HS-27A (cell line): ENCODE measurements at regions not wholly inside any gene's neighbourhood (a gene's known extent, or its start where the extent isn't known, plus 50 kb on each side); places are given as distances from the start of the nearest gene placed in this dataset.
A peak's percentile ranks its signal among the peaks of the same experiment; 100 is the strongest.

Experiments used
- DNase-seq: peaks from one replicate; pipeline ENCODE4 v3.0.0-alpha.2; 2012; ENCODE audit warnings: low read depth, missing footprints

DNA sequence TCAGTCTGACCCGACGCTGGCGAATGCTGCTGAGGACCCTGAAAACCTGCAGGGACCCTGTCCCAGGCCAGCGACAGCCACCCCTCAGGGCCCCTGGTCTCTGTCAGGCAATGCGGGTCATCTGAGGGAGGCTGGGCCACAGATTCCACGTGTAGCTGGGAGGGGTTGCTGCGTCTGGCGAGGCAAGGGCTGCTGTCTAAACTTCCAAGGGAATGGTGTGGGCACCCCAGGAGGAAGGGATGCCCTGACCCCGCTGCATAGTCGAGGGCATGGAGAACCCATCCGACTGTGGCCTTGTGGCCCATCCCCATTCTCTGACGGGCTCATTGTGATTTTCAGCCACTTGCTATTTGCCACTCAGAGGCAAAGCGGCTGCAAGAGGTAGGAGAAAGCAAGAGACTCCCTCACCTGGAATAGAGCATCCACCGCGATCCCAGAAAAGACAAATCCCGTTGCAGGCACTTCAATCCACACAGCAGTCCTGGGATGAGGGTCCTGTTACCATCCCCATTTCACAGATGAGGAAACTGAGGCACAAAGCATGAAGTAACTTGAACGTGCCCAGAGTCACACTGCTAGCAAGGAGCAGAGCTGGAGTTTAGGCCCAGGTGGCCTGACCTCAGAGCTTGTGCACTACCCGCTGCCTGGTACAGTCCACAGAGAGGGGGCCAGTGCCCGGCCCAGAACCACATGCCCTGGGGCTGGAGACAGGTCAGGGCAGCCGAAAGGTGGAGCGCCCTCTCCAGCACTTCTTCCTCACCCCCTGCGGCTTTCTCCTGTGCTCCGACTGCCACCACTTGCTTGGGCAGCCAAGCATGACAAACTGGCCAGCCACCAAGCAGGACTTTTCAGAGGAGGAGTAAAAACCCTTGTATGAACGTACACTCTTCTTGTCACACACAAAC lies 163.8 kb upstream of the KLF14 start:
- DNase-seq: no peak

DNA sequence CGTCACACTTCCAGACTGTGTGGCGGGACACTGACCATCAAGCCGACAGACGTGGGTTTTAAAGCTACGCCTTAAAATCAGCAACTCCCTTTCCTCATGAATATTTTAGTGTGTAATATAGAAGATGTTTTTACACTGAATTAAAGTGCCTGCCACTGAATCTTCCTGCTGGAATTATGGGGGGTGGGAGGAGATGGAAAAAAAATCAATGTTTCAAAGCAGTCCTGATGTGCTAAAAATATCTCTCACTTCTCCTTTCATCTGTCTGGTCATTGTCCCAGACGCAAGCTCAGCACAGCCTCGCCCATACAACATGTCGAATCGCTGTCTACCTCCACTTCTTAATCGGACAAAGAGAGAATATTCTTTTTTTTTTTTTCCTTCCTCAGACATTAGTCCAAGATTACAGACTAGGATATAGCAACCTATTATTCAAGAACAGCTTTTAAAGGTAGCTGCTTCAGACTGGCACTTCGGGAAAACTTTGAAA lies 165.1 kb upstream of the KLF14 start:
- DNase-seq: no peak

DNA sequence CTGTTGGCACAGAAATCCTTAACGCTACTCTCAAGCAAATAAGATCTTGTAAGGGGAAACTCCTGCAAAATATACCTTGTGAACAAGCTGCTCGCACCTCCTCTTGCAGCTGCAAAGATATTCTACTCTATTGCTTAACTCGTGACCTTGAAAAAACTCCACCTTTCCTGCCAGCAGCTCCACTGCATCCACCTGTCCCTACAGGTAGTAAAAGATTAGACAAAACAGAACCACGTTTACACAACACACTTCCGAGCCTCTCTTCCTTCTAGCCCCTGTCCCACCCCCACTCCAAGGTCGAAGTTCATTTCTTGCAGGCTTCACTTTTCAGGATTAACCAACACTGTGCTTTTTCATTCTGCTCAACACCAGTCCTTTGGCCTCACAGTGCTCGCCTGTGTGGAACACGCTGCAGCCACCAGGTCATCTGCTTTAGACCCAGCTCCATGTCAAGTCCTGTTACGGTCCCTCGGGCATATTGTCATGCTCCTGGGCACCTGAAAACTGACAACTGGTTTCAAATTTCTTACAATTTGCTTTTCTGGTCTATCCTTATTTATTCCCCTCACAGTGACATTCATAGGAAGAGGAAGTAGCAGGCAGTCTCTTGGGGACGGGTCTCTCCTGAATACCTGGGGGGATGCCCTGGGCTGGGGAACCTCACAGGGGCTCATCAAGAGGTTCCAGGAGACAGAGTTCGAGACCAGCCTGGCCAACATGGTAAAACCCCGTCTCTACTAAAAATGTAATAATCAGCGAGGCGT lies 165.8 kb upstream of the KLF14 start:
- no peak for DNase-seq

DNA sequence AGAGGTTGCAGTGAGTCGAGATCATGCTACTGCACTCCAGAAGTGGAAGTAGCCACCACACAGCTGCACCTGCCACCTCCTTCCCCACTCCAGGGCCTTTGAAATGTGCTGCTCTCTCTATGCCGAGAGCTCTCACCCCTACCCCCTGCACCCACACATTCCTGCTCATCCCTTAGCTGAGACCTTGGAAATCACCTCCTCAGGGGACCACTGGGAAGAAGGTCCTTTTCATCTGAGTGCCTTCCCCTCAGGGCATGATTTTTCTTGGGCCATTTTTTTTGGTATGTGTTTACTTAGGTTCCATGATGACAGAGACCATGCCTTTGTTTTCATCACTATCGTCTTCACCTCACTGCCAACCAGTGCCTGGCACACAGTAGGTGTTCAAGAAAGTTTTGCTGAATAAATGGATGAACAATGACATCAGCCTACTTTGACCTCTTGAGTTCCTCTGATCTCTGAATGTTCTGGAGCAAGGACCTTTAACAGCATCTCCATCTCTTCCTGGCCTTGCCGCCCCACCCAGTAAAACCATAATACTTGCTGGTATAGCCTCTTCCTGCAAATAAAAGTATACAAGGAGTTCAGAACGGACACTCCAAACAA lies 166.6 kb upstream of the KLF14 start:
- no peak for DNase-seq

DNA sequence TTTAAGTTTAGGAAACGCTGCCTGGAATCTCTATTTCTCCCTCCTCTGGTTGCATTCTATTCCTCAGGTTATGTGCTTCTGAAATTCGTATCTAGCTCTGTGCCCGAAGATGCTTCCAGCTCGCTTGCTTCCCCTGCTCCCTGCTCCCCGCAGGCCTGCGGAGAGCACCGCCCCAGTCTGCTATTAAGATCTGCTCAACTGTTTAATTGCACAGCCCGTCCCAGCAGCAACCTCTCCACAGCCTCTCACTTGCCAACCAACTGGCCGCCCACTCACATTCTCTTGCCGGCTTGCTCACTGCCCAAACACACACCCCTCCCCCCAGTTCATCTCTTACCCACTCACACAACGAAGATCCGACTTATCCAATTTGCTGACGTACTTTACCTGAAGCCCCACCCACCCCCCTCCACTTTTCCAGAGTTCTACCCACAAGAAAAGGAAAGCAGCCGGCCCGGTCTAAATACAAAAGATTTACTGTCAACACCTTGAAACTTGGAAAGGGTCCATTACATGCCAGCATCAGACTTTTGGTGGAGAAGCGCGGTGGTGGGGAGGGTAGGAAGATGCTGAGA lies 167.3 kb upstream of the KLF14 start:
- DNase-seq: no peak

DNA sequence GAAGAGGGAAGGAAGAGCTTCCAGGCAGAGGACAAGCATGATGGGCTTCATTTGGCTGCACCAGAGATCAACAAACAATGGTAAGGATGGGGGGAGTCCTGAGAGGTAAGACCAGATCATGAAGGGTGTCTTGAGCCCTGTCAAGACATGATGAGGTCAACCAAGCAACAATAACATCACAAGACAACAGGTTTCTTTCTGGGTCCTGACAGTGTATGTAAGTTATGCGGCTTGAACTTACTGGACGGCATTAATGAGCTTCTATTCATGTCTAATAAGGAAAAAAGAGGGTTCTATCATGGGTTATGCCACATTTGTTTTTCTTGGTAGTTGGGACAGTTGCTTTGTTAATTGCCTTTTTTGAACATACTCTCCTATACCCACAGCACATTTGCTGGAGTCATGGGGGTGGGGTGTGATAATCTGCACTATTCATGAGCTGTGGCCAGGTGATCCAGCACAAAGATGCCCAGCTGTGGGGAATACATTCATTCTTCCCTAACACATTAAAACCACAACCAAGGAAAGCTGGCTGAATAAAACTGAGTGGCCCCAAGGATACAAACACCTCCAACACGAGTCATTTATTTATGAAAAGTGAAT lies 168.8 kb upstream of the KLF14 start:
- DNase-seq: no peak

DNA sequence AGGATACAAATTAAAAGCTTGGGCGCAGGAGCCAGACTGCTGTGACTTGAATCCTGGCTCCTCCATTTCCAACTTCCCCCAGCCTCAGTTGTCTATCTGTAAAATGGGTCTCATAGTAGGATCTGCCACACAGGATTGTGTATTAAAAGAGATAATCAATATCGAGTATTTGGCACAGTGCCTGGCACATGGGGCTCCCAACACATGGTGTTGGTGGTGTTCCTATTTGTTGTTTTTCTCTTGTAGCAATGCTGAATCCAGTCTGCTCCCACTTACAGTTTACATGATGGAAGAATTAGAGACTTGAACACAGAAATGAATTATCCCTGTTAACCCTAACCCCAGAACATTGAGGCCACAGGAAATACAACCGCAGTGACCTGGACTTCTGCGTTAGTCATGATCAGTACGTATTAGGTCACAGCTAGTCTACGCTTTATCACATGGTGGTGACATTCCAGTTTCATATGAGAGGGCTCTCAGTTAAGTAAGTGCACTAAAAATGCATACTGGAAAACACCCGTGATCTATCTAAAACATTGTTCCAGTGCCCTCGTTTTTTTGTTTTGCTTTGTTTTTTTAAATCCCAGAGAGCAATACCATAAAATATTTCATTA lies 169.5 kb upstream of the KLF14 start:
- DNase-seq: no peak

DNA sequence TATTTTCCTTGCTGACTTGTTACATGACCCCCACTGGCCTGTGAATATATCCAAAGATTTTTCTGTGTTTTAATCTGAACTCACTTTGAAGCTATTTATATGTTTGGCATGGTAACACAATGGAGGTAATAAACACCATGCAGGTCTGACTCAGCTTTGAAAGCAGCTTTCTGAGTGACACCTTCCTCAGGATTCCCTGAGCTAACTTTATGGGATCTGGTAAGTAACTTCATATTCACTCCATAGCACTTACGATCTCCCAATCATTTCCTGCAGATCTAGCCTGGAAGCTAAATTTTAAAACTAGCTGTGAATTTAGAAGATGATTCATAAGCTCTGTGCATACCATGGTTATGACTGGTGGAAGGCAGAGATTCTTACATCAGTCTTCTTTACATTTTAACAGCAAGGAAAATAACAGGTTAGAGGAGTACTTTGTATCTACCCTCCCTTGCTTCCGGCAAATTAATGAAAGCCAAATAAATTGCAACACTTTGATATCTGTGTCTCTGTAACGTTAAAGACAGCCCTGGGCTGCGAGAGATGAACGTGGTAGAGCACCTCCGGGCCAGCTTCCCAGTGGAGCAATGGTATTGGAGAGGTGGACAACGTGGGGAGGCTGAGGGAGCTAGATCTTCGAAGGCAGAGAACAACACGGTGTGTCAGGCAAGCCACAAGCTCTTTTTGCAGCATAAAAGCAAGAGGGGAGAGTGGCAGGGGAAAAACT lies 170.2 kb upstream of the KLF14 start:
- peak; percentile 76 for DNase-seq

- DNase-seq: no peak
Observed at GRCh38 chr7:130904792-130905191, 170.8 kb upstream of the KLF14 start.

DNA sequence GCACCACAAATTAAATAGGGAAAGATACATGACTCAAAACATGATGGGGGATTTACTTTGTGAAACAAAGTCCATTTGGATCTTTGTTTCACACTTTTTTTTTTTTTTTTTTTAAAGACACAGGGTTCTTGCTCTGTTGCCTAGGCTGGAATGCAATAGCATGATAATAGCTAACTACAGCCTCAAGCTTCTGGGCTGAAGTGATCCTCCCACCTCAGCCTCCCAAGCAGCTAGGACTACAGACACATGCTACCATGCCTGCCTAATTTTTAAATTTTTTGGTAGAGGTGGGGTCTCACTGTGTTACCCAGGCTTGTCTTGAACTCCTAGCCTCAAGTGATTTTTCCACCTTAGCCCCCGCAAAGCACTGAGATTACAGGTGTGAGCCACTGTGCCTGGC lies 172.6 kb upstream of the KLF14 start:
- DNase-seq: no peak

GRCh38 chr7:130907439-130907838 lies 173.4 kb upstream of the KLF14 start:
- no peak for DNase-seq

- DNase-seq: no peak
Observed at GRCh38 chr7:130908345-130909160, 174.5 kb upstream of the KLF14 start.

- no peak for DNase-seq
Observed at GRCh38 chr7:130909161-130909836, 175.3 kb upstream of the KLF14 start.

GRCh38 chr7:130909881-130910672 lies 176.1 kb upstream of the KLF14 start:
- no peak for DNase-seq

DNA sequence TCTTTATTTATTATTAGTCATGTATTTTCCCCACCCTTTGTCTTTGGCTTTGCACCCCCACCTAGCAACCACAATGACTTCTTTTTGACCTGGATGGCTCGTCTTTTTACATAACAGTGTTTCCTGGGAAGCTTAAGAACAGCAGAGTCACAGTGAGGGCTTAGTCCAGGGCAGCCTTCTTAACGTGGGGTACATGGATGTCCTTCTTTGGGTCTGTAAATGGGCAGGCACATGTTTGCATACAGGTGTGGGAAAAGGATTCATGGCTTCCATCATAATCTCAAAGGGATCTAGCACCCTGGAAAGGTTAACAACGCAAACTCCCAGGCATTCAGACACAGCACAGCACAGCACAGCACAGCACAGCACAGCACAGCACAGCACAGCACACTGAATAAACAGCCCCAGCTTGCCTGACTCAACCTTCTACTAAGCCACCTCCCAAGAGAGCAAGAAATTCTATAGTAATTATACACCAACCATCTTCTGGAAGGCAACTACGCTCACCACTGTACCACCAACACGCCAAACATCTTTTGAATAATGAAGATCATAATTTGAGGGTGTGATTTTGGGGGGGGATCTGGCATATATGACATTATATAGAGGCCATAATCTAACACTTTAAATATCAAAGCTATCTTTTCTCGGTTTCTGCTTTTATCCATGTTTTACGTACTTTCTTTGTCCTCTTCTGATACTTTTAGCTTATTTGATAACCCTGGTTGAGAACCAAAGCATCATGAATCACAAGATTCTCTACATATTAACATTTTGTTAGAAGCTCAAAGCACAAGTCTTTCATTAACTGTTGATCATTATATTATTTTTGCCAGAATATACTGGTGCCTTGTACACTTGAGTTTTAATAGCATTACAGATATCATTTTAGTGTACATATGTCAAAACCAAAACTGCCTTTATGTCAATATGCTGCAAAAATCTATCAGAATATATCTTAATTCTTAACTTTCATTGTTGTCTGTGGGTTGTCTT lies 177.2 kb upstream of the KLF14 start:
- DNase-seq: no peak

DNA sequence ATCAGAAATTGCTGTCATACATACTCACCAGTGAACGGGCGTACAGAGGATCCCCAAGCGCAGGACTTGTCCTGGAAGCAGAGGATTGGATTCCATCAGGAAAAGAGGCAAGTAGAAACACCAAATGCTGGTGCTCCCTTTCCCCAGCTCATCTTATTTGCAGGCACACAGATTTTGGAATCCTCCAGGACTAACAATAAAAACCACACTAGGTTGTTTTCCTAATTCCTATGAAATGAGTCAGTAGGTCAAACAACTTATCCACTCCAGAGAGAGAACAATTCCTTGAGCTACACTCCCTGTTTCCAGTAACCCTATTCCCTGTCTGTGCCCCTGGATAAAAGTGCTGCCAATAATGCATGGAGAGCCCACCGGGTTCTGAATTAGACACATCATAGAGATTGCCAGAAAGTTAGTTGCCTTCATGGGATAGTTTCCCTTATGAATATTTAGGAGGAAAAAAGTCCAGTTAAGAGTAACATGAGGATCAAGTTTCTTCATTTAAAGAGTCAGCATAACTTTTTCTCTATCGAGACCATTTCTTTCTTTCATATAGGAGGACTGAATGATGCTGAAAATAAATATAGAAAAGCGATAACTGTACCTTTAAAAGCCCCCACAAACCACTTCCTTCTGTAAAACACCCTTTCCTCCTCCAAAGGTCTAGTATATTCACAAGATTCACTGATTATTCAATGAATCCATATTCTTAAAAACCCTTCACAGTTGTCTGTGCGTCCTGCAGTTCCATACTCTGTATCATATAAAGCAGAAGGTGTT lies 178.3 kb upstream of the KLF14 start:
- DNase-seq: peak; percentile 69
